Right cardiac atrium (tissue), 5 donors: ENCODE measurements at regions not wholly inside any gene's neighbourhood (a gene's known extent, or its start where the extent isn't known, plus 50 kb on each side); places are given as distances from the start of the nearest gene placed in this dataset.

Experiments used
- ATAC-seq, 2 donors: fragments of 200-7000 bp; cut with Tn5 transposase; one replicate each; pipeline versions ENCODE4 v1.8.0 to v1.9.1; 2020; ENCODE audit warnings: moderate library complexity in 2 of 2, mild to moderate bottlenecking in 1 of 2
- DNase-seq, 3 donors: peaks; one replicate each; pipeline ENCODE4 v3.0.0-alpha.2; 2020
- H3K27ac ChIP-seq: one replicate; pipeline ENCODE4 v1.5.1; 2013; ENCODE audit warnings: mild to moderate bottlenecking, low read length, control low read depth, moderate library complexity
- H3K27me3 ChIP-seq: one replicate; pipeline ENCODE4 v1.6.1; 2013; ENCODE audit not compliant: control insufficient read depth, insufficient read depth
- H3K4me1 ChIP-seq: one replicate; pipeline ENCODE4 v1.6.1; 2013; ENCODE audit warnings: low read length; ENCODE audit not compliant: control insufficient read depth, insufficient read depth
- H3K4me3 ChIP-seq: one replicate; pipeline ENCODE4 v1.5.1; 2013; ENCODE audit warnings: low read length, control low read depth
- H3K9me3 ChIP-seq: one replicate; pipeline ENCODE4 v1.6.1; 2013; ENCODE audit warnings: low read length; ENCODE audit not compliant: control insufficient read depth
- WGBS: extraction: QIAGEN DNeasy Blood & Tissue Kit; methylation state at CpG from one replicate; pipeline ENCODE4 v1.1.7; 2013; 5-methylcytosine and 5-hydroxymethylcytosine counted together
- intact Hi-C, 4 donors: fragments of 100-400 bp; cut with DNase I; formaldehyde crosslinking; loops; one replicate each; pipeline versions ENCODE4 v1.11.0 to v1.14.0; 2022 to 2023
- donor health status: healthy with polysubstance abuse.
- donor health status: DM: no; HTN: yes; CAD: no.
- donor health status: DM: no; HTN: no; CAD: no.
- donor health status: DM: no; HTN: yes; CAD: no; lungs with severe emphysema.
- donor health status: DM: yes; HTN: yes; CAD: no.

DNA sequence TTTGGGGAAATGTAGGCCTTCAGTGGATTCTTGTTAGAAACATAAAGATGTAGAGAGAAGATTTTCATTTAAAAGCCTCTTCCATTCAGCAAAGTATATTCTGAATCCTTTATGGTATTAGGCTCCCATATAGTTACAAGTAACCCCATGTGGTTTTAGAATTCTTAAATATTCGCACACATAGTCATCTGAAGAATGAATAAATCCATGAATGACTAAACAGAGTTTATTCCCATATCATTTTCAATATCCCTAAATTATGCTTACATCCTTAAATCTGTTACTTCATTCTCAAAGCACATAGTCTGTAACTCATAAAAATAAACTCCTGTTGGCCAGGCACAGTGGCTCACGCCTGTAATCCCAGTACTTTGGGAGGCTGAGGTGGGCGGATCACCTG, 962.1 kb downstream of the KCNJ18 start:
- Histone ChIP-seq H3K27ac (no peak overlapping the region), H3K9me3 (no peaks in the 10 kb centered on the region), H3K27me3 (no peaks in the 10 kb centered on the region), H3K4me3 (no peak overlapping the region), H3K4me1 (no peaks in the 10 kb centered on the region)
- 51% methylated on average over 3 of the region's 3 CpGs for WGBS
- DNase-seq (no peak), ATAC-seq (no peak)
- intact Hi-C loops: no loop called here

GRCh38 chr17:22669721-22670120, 977.4 kb downstream of the KCNJ18 start:
- ATAC-seq: no peak
- 68% methylated on average over 4 of the region's 4 CpGs for WGBS

DNA sequence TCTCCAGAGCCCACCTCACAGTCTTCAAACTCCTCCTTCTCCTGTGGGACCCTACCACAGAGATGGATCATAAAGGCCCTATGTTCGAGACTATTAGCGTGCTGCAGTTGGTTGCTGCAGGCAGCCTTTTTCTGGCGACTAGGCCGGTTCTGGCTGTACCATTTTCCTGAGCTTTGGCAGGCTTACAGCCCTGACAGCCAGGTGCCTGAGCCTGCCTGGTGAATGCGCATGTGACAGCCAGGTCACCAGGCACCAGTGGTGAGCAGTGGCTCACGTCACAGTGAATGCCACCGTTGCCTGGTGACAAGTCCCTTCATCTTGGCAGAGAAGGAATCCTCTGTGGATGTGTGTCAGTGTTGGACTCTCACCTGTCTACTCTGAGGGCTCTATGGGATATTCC, 978.8 kb downstream of the KCNJ18 start:
- intact Hi-C loops: no loop called here
- Histone ChIP-seq H3K4me1 (no peaks in the 10 kb centered on the region), H3K4me3 (no peak overlapping the region), H3K27me3 (no peaks in the 10 kb centered on the region), H3K27ac (no peak overlapping the region), H3K9me3 (no peaks in the 10 kb centered on the region)
- ATAC-seq (no peak), DNase-seq (no peak)
- 81% methylated on average over 7 of the region's 7 CpGs for WGBS

More at GRCh38 chr17:22669721-22670120, 977.4 kb downstream of the KCNJ18 start:
- intact Hi-C loops: no loop called here
- Histone ChIP-seq H3K4me3 (no peak overlapping the region), H3K4me1 (no peaks in the 10 kb centered on the region), H3K27ac (no peak overlapping the region), H3K27me3 (no peaks in the 10 kb centered on the region), H3K9me3 (no peaks in the 10 kb centered on the region)
- DNase-seq: peak in 1 of 3 donors; percentile 29

DNA sequence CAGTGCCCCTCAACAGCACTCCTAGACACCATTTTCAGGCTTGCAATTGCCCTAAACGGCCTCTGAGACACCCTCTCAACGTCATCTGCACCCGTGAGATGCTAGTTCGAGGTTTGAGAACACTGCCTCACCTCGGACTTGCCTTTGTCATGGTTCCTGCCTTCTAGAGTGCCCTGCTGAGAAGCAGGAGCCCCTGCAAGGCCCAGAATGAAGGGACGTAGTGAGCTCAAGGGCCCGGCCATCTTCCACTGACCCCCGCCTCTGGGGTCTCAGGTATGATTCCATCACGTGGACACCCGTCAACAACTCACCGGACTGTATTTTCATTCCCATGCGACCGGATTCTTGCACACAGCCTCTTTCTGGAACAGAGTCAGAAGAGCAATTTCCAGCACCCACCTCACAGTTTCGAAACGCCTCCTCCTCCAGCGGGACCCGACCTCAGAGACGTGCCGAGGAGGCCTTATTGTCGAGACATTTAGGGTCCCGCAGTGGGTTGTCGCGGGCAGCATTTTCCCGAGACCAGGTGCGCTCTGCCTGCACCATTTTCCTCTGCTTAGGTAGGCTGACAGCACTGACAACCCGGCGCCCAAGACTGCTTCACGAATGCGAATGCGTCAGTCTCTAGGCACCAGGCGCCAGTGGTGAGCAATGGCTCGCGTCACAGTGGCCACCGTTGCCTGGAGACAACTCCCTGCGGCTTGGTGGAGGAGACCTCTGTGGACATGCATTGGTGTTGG, 999.9 kb downstream of the KCNJ18 start:
- WGBS: 85% methylated on average over 35 of the region's 35 CpGs
- ATAC-seq (no peak), DNase-seq (no peak)
- Histone ChIP-seq H3K9me3 (no peaks in the 10 kb centered on the region), H3K27me3 (no peaks in the 10 kb centered on the region), H3K4me1 (no peaks in the 10 kb centered on the region), H3K27ac (no peak overlapping the region), H3K4me3 (no peak overlapping the region)
- intact Hi-C loops: no loop called here

DNA sequence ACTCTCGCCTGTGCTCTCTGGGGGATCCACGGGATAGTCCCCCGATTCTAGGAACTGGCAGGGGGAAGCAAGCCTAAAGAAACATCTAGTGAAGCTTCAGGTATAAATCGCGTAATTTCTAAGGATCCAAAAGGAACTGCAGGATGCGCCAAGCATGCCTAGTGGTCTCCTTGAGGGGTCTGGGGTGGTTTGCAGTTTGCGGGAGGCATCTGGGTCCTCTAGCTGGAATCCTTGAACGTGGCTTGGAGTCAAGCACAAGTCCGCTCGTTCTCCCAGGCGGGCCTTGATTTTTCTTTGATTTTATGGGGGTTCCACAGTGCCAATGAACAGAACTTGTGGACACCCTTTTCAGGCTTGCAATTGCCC, 1000.5 kb downstream of the KCNJ18 start:
- no peak overlapping the region for H3K27ac ChIP-seq

GRCh38 chr17:22694362-22695227, 1002.3 kb downstream of the KCNJ18 start:
- DNase-seq: no peak
- no peak overlapping the region for H3K4me3 ChIP-seq
- H3K9me3 ChIP-seq: peaks cover 2% of the 10 kb centered on the region
- no peaks in the 10 kb centered on the region for H3K27me3 ChIP-seq
- H3K4me1 ChIP-seq: no peaks in the 10 kb centered on the region
- intact Hi-C loops: no loop called here
- 72% methylated on average over 33 of the region's 33 CpGs for WGBS
- no peak overlapping the region for H3K27ac ChIP-seq
- no peak for ATAC-seq

More for the DNA sequence above, 1000.5 kb downstream of the KCNJ18 start:
- Histone ChIP-seq H3K4me3 (no peak overlapping the region), H3K9me3 (no peaks in the 10 kb centered on the region), H3K27me3 (no peaks in the 10 kb centered on the region), H3K4me1 (no peaks in the 10 kb centered on the region)
- intact Hi-C loops: no loop called here
- 82% methylated on average over 11 of the region's 11 CpGs for WGBS
- DNase-seq: no peak
- no peak for ATAC-seq

DNA sequence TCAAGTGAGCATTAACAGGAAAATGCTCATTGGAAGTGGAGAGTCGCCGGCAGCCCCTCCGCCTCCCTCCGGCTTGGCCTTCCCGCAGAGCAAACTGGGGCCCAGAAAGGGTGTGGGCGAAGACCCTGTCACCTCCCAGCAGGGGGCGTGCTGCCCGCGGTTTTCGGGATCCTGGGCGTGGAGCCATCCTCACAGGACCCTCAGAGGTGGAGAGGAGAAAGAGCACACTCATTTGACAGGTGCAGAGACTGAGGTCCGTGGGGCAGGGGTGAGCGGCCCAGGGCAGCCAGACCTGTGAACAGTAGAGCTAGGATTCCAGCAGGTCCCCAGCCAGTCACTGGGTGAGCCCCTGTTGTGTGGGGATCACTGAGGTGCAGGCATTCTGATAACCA, 1002.9 kb downstream of the KCNJ18 start:
- DNase-seq (no peak), ATAC-seq (no peak)
- intact Hi-C loops: no loop called here
- no peaks in the 10 kb centered on the region for H3K4me1 ChIP-seq
- no peak overlapping the region for H3K4me3 ChIP-seq
- WGBS: 68% methylated on average over 13 of the region's 13 CpGs
- peaks cover 2% of the 10 kb centered on the region for H3K9me3 ChIP-seq
- no peaks in the 10 kb centered on the region for H3K27me3 ChIP-seq
- H3K27ac ChIP-seq: no peak overlapping the region

- Histone ChIP-seq H3K9me3 (peaks cover 2% of the 10 kb centered on the region), H3K4me1 (no peaks in the 10 kb centered on the region), H3K27me3 (no peaks in the 10 kb centered on the region), H3K27ac (no peak overlapping the region), H3K4me3 (no peak overlapping the region)
- ATAC-seq (no peak), DNase-seq (no peak)
- WGBS: 56% methylated on average over 14 of the region's 14 CpGs
- intact Hi-C loops: no loop called here
Measured at GRCh38 chr17:22703204-22703603, 1010.9 kb downstream of the KCNJ18 start.

DNA sequence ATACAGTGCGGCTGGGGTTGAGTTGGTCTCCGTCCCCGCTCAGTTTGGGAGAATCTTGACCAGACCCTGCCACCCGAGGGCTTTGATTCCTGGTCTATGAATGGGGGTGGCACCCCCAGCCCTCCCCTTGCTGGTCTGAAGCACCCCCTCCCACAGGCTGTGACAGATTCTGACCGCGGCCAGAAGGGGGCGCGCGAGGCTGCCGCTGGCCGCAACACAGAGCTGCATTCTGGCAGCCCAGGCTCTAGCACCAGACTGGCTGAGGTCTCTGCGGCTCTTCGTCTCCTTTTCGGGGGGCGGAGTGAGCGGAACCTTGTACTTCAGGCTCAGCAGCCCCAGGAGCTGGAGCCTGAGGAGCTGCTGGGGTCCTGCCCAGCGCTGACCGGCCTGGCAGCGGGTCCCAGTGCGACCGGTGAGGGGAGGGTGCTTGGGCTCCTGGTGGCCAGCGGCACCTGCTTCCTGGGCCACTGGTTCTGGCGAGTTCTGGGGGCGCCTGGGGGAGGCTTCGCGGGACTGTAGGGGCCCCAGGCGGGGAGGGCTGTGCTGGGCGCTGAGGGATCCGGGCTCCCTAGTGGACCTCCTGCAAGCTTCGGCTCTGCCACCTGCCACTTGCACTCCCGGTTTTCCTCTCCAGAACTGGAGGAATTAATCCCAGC, 1011.6 kb downstream of the KCNJ18 start:
- no peak for ATAC-seq
- no peak for DNase-seq
- no peak overlapping the region for H3K4me3 ChIP-seq
- H3K9me3 ChIP-seq: no peaks in the 10 kb centered on the region
- H3K4me1 ChIP-seq: no peaks in the 10 kb centered on the region
- no peak overlapping the region for H3K27ac ChIP-seq
- intact Hi-C loops: no loop called here
- WGBS: 59% methylated on average over 31 of the region's 31 CpGs
- H3K27me3 ChIP-seq: no peaks in the 10 kb centered on the region

DNA sequence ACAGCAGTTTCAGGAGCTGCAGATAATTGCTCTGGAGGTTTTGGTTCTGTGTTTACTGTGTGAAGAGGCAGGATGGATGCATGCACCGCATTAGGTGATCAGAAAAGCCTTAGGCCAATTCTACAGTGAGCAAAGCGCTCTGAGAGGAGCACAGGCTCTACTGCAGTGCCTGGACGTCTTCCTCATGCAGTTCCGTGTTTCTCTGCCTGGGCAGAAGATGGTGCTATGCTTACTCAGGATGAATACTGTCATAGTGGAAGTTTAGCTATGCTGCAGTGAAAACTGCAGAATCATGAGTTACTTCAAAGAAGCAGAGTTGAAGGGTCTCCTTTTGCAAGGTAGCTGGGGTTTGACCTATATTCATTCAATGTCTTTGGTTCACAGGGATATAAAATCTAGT, 1012.4 kb downstream of the KCNJ18 start:
- no peaks in the 10 kb centered on the region for H3K4me1 ChIP-seq
- no peak overlapping the region for H3K27ac ChIP-seq
- 48% methylated on average over 4 of the region's 4 CpGs for WGBS
- no peaks in the 10 kb centered on the region for H3K27me3 ChIP-seq
- ATAC-seq (no peak), DNase-seq (no peak)
- intact Hi-C loops: no loop called here
- H3K4me3 ChIP-seq: no peak overlapping the region
- H3K9me3 ChIP-seq: no peaks in the 10 kb centered on the region

DNA sequence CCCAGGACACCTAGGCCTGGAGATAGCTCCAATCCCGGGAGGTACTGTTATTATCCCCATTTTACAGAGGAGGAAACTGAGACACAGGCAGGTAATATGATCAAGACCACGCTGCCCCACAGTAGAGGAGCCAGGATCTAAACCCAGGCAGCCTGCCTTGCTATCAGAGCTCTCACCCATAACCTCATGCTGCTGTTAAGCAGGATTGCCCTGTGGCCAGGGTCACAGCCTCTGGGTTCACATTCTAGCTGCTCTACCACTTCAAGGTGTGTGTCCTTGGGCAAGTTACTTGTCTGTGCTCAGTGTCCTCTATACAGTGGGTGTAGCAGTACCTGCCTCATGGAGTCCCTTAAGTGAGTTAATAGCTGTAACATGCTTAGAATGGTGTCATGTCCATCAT, 1015.3 kb downstream of the KCNJ18 start:
- 42% methylated on average over 2 of the region's 2 CpGs for WGBS
- intact Hi-C loops: no loop called here
- ATAC-seq: no peak
- Histone ChIP-seq H3K9me3 (no peaks in the 10 kb centered on the region), H3K27ac (no peak overlapping the region), H3K4me3 (no peak overlapping the region), H3K4me1 (no peaks in the 10 kb centered on the region), H3K27me3 (no peaks in the 10 kb centered on the region)
- no peak for DNase-seq
